ENCODE measurements at regions not wholly inside any gene's neighbourhood (a gene's known extent, or its start where the extent isn't known, plus 50 kb on each side); places are given as distances from the start of the nearest gene placed in this dataset.

DNA sequence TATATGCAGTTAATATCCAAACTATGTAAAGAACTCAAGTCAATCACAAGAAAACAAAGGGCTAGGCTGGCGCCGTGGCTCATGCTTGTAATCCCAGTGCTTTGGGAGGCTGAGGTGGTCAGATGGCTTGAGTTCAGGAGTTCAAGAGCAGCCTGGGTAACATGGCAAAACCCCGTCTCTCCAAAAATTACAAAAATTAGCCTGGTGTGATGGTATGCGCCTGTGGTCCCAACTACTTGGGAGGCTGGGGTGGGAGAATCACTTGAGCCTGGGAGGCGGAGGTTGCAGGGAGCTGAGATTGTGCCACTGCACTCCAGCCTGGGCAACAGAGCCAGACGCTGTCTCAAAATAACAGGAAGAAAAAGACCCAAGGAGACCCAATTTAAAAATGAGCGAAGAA lies 91.9 kb upstream of the ALKAL2 start:
- no peak for DNase-seq
- Mint-ChIP-seq H3K9me3 (peaks cover 59% of the 10 kb centered on the region), H3K27me3 (ENCODE audit: insufficient read depth) (no peaks in the 10 kb centered on the region), H3K36me3 (ENCODE audit: low read depth) (no peaks in the 10 kb centered on the region), H3K4me3 (no peak overlapping the region), H3K4me1 (ENCODE audit: low read depth) (no peaks in the 10 kb centered on the region), H3K27ac (no peak overlapping the region)
- TF ChIP-seq, protein P1, sequence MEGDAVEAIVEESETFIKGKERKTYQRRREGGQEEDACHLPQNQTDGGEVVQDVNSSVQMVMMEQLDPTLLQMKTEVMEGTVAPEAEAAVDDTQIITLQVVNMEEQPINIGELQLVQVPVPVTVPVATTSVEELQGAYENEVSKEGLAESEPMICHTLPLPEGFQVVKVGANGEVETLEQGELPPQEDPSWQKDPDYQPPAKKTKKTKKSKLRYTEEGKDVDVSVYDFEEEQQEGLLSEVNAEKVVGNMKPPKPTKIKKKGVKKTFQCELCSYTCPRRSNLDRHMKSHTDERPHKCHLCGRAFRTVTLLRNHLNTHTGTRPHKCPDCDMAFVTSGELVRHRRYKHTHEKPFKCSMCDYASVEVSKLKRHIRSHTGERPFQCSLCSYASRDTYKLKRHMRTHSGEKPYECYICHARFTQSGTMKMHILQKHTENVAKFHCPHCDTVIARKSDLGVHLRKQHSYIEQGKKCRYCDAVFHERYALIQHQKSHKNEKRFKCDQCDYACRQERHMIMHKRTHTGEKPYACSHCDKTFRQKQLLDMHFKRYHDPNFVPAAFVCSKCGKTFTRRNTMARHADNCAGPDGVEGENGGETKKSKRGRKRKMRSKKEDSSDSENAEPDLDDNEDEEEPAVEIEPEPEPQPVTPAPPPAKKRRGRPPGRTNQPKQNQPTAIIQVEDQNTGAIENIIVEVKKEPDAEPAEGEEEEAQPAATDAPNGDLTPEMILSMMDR (IDR thresholded peaks at IDR 0.05): no peak

DNA sequence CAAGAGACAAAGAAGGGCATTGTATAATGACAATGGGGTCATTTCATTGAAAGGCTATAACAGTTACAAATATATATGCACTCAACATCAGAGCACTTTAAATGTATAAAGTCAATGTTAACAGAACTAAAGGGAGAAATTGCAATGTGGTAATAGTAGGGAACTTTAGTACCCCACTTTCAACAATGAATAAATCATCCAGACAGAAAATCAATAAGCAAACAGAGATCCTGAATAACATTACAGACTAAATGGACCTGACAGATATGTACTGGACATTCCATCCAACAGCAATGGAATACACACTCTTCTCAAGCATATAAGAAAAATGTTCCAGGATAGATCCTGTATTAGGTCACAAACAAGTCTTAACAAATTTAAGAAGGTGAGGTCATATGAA lies 90.5 kb upstream of the ALKAL2 start:
- H3K36me3 Mint-ChIP-seq (ENCODE audit: low read depth): no peaks in the 10 kb centered on the region
- no peaks in the 10 kb centered on the region for H3K4me1 Mint-ChIP-seq (ENCODE audit: low read depth)
- no peak overlapping the region for H3K4me3 Mint-ChIP-seq
- H3K27me3 Mint-ChIP-seq (ENCODE audit: insufficient read depth): no peaks in the 10 kb centered on the region
- DNase-seq: no peak
- H3K27ac Mint-ChIP-seq: no peak overlapping the region
- TF ChIP-seq, protein P1 (IDR thresholded peaks at IDR 0.05): no peak
- peaks cover 58% of the 10 kb centered on the region for H3K9me3 Mint-ChIP-seq

DNA sequence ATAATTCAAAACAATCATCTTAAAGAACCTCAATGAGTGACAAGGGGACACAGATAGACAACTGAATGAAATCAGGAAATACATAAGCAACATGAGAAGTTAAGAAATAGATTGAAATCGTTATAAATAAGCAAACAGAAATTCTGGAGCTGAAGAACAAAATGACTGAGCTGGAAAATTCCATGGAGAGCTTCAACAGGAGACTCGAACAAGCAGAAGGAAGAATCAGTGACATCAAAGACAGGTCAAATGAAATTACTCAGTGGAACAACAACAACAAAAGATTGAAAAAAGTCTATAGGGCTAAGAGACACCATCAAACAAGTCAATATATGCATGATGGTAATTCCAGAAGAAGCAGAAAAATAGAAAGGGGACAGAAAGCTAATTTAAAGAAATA lies 89.5 kb upstream of the ALKAL2 start:
- no peak overlapping the region for H3K27ac Mint-ChIP-seq
- TF ChIP-seq, protein P1 (IDR thresholded peaks at IDR 0.05): no peak
- H3K27me3 Mint-ChIP-seq (ENCODE audit: insufficient read depth): no peaks in the 10 kb centered on the region
- no peak for DNase-seq
- no peak overlapping the region for H3K4me3 Mint-ChIP-seq
- no peaks in the 10 kb centered on the region for H3K4me1 Mint-ChIP-seq (ENCODE audit: low read depth)
- peaks cover 64% of the 10 kb centered on the region for H3K9me3 Mint-ChIP-seq
- no peaks in the 10 kb centered on the region for H3K36me3 Mint-ChIP-seq (ENCODE audit: low read depth)

DNA sequence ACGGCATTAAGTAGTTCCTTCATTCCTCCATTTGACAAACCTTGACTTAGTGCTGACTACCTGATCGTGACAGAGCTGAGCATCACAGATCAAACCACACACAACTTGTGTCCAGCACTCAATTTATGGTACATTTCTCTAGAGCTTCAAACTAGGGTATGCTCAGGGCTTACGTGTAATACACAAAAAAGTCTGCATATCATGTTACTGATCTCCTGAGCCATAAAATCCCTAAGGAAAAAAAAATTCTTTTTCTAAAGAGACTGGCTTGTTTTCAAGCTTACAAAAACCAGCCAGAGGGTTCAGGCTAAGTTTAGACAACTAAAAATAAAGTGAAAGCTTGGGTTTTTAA lies 88.0 kb upstream of the ALKAL2 start:
- H3K9me3 Mint-ChIP-seq: peaks cover 67% of the 10 kb centered on the region
- no peak for DNase-seq
- H3K4me1 Mint-ChIP-seq (ENCODE audit: low read depth): no peaks in the 10 kb centered on the region
- H3K27me3 Mint-ChIP-seq (ENCODE audit: insufficient read depth): no peaks in the 10 kb centered on the region
- no peak overlapping the region for H3K27ac Mint-ChIP-seq
- no peak overlapping the region for H3K4me3 Mint-ChIP-seq
- TF ChIP-seq, protein P1 (IDR thresholded peaks at IDR 0.05): no peak
- H3K36me3 Mint-ChIP-seq (ENCODE audit: low read depth): no peaks in the 10 kb centered on the region

- Mint-ChIP-seq H3K4me3 (no peak overlapping the region), H3K4me1 (ENCODE audit: low read depth) (no peaks in the 10 kb centered on the region), H3K9me3 (peaks cover 69% of the 10 kb centered on the region), H3K27ac (no peak overlapping the region), H3K36me3 (ENCODE audit: low read depth) (no peaks in the 10 kb centered on the region), H3K27me3 (ENCODE audit: insufficient read depth) (no peaks in the 10 kb centered on the region)
- TF ChIP-seq, protein P1 (IDR thresholded peaks at IDR 0.05): no peak
- DNase-seq: no peak
Observed at GRCh38 chr2:375270-375955, 87.5 kb upstream of the ALKAL2 start.

All from HFFc6 (cell line).